Activated T-helper 1 cell treated with anti-CD3 and anti-CD28 coated beads, Interleukin-12 subunit alpha, Interleukin-12 subunit beta, Interleukin-2, Interleukin-4 antibody, amounts not matched to agents 30 ng/mL and 10 ng/mL and 1 ng/mL, durations not matched to agents 14 hours and 24 hours and 36 hours (primary cell): ENCODE measurements at regions not wholly inside any gene's neighbourhood (a gene's known extent, or its start where the extent isn't known, plus 50 kb on each side); places are given as distances from the start of the nearest gene placed in this dataset.
"Not testable (repeated sequence)": the region's sequence is repeated elsewhere in the genome, so short reads cannot be mapped to it uniquely, and the experiment has no call there.

Source experiments
- DNase-seq: peaks from one replicate; pipeline ENCODE4 v3.0.0; 2021; ENCODE audit warnings: low spot score
- H3K27ac Mint-ChIP-seq: one replicate; pipeline ENCODE4 v1.8.0; 2021; ENCODE audit warnings: mild to moderate bottlenecking, mixed read lengths
- H3K27me3 Mint-ChIP-seq: one replicate; pipeline ENCODE4 v1.8.0; 2022; ENCODE audit warnings: mild to moderate bottlenecking, moderate library complexity, mixed read lengths; ENCODE audit not compliant: insufficient read depth
- H3K36me3 Mint-ChIP-seq: one replicate; pipeline ENCODE4 v1.8.0; 2021; ENCODE audit warnings: low read depth, mixed read lengths
- H3K4me1 Mint-ChIP-seq: one replicate; pipeline ENCODE4 v1.8.0; 2021; ENCODE audit warnings: low read depth, mixed read lengths
- H3K4me3 Mint-ChIP-seq: one replicate; pipeline ENCODE4 v1.8.0; 2021; ENCODE audit warnings: mild to moderate bottlenecking, moderate library complexity, mixed read lengths
- H3K9me3 Mint-ChIP-seq: one replicate; pipeline ENCODE4 v1.8.0; 2021; ENCODE audit warnings: mixed read lengths
- intact Hi-C: fragments of 100-400 bp; cut with micrococcal nuclease; formaldehyde crosslinking; loops from one replicate; pipeline ENCODE4 v1.15.1; 2024

DNA sequence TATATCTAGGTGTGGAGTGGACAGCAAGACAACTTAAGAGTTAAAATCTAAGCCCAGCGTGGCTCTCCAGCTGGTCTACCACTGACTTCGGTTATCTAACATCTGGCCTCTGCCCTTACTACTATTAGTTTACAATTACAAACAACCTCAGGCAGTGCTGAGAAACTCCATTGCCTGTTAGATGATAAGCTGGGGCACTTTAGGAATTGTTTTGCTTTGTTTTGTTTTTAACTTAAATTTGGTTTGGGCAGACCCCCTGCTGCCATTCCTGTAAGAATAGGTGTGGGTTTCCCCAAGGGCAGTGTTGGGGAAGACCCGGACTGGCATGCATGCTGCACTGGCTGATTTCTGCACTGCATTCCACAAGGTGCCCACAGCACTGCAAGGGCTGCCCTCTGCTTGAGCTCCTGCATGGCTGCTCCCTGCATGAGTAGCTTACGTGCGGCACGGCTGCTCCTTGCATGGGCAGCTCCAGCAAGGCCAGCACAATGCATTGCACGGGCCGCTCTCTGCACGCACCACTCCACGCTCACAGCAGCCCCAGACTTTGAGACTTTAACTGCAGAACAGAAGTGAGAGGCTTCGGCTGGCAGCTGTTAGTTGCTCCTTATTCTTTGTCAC is 74.2 kb upstream of the SERTAD2 start:
- intact Hi-C loops: loop anchor here (1.0 kb wide), 3 partner anchors 9 to 82 kb away; no protein-coding TSS in a partner anchor
- H3K4me1 Mint-ChIP-seq: peaks cover 61% of the 10 kb centered on the region
- DNase-seq: no peak
- peaks cover 22% of the 10 kb centered on the region for H3K36me3 Mint-ChIP-seq
- no peaks in the 10 kb centered on the region for H3K9me3 Mint-ChIP-seq
- peak overlapping the region; percentile 29 for H3K4me3 Mint-ChIP-seq
- no peaks in the 10 kb centered on the region for H3K27me3 Mint-ChIP-seq
- H3K27ac Mint-ChIP-seq: peak overlapping the region; percentile 71

DNA sequence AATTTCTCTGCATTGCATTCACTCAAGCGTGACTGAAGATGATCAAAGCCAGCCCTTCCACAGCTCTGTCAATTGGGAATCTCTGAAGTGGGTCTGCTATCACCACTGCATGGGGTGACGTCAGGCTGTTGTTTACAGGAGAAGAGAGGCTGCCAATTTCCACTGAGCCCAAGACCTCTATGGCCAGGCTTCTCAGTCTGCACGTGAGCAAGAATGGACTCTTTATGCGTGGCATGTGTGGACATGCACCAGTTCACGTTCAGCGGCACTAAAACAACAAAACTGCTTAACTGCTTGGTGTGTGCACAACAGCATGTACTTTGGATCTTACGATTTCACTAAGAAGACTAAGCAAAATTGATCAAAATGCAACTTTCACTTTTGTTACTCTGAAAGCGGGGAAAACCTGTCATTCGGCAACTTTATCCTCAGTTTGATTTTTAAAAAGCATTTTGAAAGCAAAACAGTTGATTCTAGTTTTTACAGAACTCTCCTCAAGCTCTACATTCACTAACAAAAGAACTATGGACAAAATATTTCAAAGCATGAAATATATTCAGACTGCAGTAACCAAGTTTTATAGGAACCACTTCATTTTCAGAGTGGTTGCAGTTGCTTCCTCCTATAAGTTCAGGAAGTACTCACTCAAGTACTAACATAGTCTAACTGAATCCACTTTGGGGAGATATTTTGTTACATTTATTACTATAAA is 77.0 kb upstream of the SERTAD2 start:
- Mint-ChIP-seq H3K27me3 (no peaks in the 10 kb centered on the region), H3K36me3 (peaks cover 42% of the 10 kb centered on the region), H3K4me3 (peak overlapping the region; percentile 85), H3K9me3 (no peaks in the 10 kb centered on the region), H3K4me1 (peaks cover 77% of the 10 kb centered on the region), H3K27ac (peak overlapping the region; percentile 89)
- DNase-seq: peak; percentile 35
- intact Hi-C loops: loop anchor here (1.0 to 10.0 kb wide), 8 partner anchors 8 to 1146 kb away; partner anchors contain the start of genes MDH1, SLC1A4 and WDPCP

DNA sequence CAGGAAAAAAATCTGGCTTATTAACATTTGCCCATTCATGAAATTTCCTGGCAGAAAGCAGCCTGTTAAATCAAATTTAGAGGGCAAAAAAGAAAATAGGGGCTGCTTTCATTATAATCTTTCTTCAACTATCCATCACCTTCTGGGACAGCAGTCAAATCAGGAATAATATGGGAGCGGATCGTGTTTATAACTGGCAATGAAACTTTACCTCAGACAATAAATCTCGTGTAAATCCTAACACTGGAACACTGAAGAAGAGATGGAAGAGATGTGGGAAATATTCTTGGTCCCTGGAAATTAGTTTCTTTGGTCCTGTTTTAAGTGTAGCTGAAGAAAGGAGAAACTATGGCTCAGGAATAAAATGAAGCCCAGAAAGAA is 77.5 kb upstream of the SERTAD2 start:
- peak overlapping the region; percentile 89 for H3K27ac Mint-ChIP-seq
- no peak for DNase-seq
- intact Hi-C loops: loop anchor here (2.0 to 10.0 kb wide), 5 partner anchors 76 to 1146 kb away; partner anchors contain the start of genes MDH1, SLC1A4 and WDPCP
- H3K36me3 Mint-ChIP-seq: peaks cover 40% of the 10 kb centered on the region
- no peaks in the 10 kb centered on the region for H3K27me3 Mint-ChIP-seq
- H3K9me3 Mint-ChIP-seq: no peaks in the 10 kb centered on the region
- peak overlapping the region; percentile 85 for H3K4me3 Mint-ChIP-seq
- peaks cover 76% of the 10 kb centered on the region for H3K4me1 Mint-ChIP-seq

DNA sequence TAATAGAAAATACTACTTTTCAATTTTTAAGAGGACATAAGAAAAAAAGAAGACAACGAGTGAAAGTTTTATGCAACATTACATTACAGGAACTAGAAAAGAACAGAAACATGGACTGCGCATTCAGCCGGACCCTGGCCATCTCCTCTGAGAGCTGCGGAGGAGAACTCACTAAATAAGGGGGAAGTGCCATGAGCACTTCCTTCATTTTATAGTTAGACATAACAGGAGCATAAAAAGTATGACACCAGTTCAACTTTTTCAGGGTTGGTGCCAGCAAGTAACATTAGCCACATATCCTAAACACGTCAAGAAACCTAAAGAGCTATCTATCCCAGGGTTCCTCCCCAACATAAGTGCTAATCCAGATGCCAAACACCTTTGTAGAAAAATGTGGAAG is 78.0 kb upstream of the SERTAD2 start:
- no peak for DNase-seq
- H3K4me3 Mint-ChIP-seq: peak overlapping the region; percentile 85
- H3K27me3 Mint-ChIP-seq: no peaks in the 10 kb centered on the region
- H3K9me3 Mint-ChIP-seq: no peaks in the 10 kb centered on the region
- peak overlapping the region; percentile 89 for H3K27ac Mint-ChIP-seq
- H3K4me1 Mint-ChIP-seq: peaks cover 76% of the 10 kb centered on the region
- intact Hi-C loops: loop anchor here (2.0 to 10.0 kb wide), 5 partner anchors 75 to 1147 kb away; partner anchors contain the start of genes MDH1, SLC1A4 and WDPCP
- H3K36me3 Mint-ChIP-seq: peaks cover 36% of the 10 kb centered on the region

DNA sequence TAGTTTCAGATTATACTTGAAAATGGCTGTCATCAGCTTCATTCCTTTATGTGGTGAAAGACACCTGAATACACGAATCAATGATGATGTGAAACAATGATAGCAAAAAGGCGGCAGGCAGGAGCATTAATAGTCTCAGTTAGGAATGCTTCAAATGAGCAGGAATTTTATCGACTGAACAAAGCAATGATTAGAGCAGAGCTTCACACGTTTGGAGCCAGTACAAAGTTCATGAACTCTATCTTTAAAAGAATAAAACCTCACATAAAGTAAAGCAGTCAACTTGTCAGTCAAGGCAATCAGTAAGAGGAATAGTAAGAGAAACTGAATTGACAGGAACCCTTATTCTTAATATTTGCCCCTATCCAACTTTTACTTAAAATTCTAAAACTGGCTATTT is 78.4 kb upstream of the SERTAD2 start:
- H3K27ac Mint-ChIP-seq: no peak overlapping the region
- H3K27me3 Mint-ChIP-seq: no peaks in the 10 kb centered on the region
- intact Hi-C loops: loop anchor here (10.0 kb wide), 4 partner anchors 253 to 1147 kb away; partner anchors contain the start of genes MDH1, SLC1A4 and WDPCP

DNA sequence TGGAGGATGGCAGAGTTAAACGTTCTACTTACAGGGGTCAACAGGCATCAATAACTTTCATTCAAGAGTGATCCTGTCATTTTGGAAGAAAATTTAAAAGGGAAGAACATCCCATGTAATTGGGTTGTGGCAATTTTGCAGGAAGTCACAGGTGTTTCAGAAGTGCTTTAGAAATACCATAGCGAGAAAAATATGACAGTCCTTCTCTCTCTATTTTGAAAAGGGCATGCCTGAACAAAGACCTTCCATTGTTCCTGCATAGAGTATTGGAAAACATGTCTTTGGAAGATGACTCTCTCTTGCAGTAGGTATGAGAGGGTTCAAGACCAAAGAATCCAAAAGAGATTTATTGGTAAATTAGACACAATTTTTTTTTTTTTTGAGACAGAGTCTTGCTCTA is 81.8 kb upstream of the SERTAD2 start:
- H3K27me3 Mint-ChIP-seq: no peaks in the 10 kb centered on the region
- H3K4me3 Mint-ChIP-seq: no peak overlapping the region
- intact Hi-C loops: loop anchor here (10.0 kb wide), 4 partner anchors 249 to 1151 kb away; partner anchors contain the start of genes MDH1, SLC1A4 and WDPCP

More for the DNA sequence above, 78.4 kb upstream of the SERTAD2 start:
- no peak overlapping the region for H3K4me3 Mint-ChIP-seq
- H3K4me1 Mint-ChIP-seq: peaks cover 76% of the 10 kb centered on the region
- H3K36me3 Mint-ChIP-seq: peaks cover 35% of the 10 kb centered on the region
- no peaks in the 10 kb centered on the region for H3K9me3 Mint-ChIP-seq
- DNase-seq: no peak

DNA sequence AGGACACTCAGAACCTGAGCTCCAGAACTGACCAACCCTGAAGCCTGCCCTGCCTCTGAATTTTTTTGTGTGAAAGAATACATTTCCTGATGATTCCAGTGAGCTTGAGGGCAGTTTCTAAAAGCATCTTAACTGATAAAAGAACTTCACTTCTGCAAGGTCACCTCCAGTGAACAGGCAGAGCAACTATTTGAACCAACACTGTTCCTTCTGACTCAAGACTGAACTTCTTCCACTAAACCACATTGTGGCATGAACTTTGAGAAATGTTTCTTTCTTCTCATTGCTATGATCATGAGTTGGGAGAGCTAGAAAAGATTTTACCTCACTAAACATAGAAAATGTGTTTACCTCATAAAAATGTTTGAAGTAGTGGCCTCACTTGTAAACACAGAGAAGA is 83.8 kb upstream of the SERTAD2 start:
- Mint-ChIP-seq H3K4me3 (peak overlapping the region; percentile 46), H3K27ac (peak overlapping the region; percentile 91), H3K4me1 (peaks cover 54% of the 10 kb centered on the region), H3K36me3 (peaks cover 23% of the 10 kb centered on the region), H3K27me3 (no peaks in the 10 kb centered on the region), H3K9me3 (no peaks in the 10 kb centered on the region)
- intact Hi-C loops: loop anchor here (1.0 to 10.0 kb wide), 9 partner anchors 10 to 1153 kb away; partner anchors contain the start of genes MDH1, SLC1A4 and WDPCP
- no peak for DNase-seq

More for the DNA sequence above, 81.8 kb upstream of the SERTAD2 start:
- peaks cover 73% of the 10 kb centered on the region for H3K4me1 Mint-ChIP-seq
- peak overlapping the region; percentile 34 for H3K27ac Mint-ChIP-seq
- DNase-seq: no peak
- peaks cover 34% of the 10 kb centered on the region for H3K36me3 Mint-ChIP-seq
- no peaks in the 10 kb centered on the region for H3K9me3 Mint-ChIP-seq

- intact Hi-C loops: loop anchor here (1.0 to 10.0 kb wide), 8 partner anchors 8 to 1153 kb away; partner anchors contain the start of genes MDH1, SLC1A4 and WDPCP
- no peak for DNase-seq
- Mint-ChIP-seq H3K27ac (peak overlapping the region; percentile 91), H3K9me3 (no peaks in the 10 kb centered on the region), H3K4me1 (peaks cover 54% of the 10 kb centered on the region), H3K36me3 (peaks cover 23% of the 10 kb centered on the region), H3K4me3 (peak overlapping the region; percentile 46), H3K27me3 (no peaks in the 10 kb centered on the region)
Measured at GRCh38 chr2:64738026-64738425, 84.3 kb upstream of the SERTAD2 start.

- no peak overlapping the region for H3K27ac Mint-ChIP-seq
- H3K36me3 Mint-ChIP-seq: peaks cover 3% of the 10 kb centered on the region
- intact Hi-C loops: no loop called here
- no peak overlapping the region for H3K4me3 Mint-ChIP-seq
- peaks cover 24% of the 10 kb centered on the region for H3K4me1 Mint-ChIP-seq
- no peaks in the 10 kb centered on the region for H3K27me3 Mint-ChIP-seq
- no peak for DNase-seq
- H3K9me3 Mint-ChIP-seq: no peaks in the 10 kb centered on the region
Measured at GRCh38 chr2:64742678-64743077, 89.0 kb upstream of the SERTAD2 start.

- Mint-ChIP-seq H3K27me3 (no peaks in the 10 kb centered on the region), H3K4me3 (no peak overlapping the region), H3K36me3 (peaks cover 3% of the 10 kb centered on the region), H3K4me1 (peaks cover 19% of the 10 kb centered on the region), H3K27ac (no peak overlapping the region), H3K9me3 (no peaks in the 10 kb centered on the region)
- DNase-seq: no peak
- intact Hi-C loops: no loop called here
Measured at GRCh38 chr2:64743739-64744330, 90.1 kb upstream of the SERTAD2 start.

DNA sequence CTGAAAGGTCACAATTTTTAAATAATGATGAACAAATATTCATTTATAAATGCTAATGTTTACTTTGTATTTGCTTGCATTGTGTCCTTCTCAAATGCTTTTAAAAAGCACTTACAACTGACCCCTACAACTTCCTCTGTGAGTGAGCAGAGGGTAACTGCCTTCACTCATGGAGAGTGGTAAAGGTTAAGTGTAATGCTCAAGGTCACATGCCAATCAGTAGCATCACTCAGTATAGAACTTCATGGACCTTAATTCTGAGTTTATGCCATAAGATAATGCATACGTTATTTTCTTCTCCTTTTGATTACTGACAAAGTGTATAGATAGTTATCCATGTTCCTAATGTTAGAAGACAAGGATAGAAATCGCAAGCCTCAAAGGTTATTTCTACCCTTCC is 91.8 kb upstream of the SERTAD2 start:
- Mint-ChIP-seq H3K27me3 (no peaks in the 10 kb centered on the region), H3K36me3 (no peaks in the 10 kb centered on the region), H3K4me1 (peaks cover 25% of the 10 kb centered on the region), H3K4me3 (no peak overlapping the region), H3K27ac (no peak overlapping the region), H3K9me3 (no peaks in the 10 kb centered on the region)
- intact Hi-C loops: no loop called here
- no peak for DNase-seq

DNA sequence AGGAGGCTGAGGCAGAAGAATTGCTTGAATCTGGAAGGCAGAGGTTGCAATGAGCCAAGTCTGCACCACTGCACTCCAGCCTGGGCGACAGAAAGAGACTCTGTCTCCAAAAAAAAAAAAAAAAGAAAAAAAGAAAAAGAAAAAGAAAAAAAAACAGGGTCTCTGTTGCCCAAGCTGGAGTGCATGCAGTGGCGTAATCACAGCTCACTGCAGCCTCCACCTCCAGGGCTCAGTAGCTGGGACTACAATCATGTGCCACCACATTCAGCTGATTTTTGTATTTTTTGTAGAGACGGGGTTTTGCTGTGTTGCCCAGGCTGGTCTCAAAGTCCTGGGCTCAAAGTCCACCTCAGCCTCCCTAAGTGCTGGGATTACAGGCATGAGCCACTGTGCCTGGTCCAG is 94.0 kb upstream of the SERTAD2 start:
- not testable (repeated sequence) for H3K9me3 Mint-ChIP-seq
- H3K4me1 Mint-ChIP-seq: peaks cover 35% of the 10 kb centered on the region

More for the DNA sequence above, 94.0 kb upstream of the SERTAD2 start:
- H3K36me3 Mint-ChIP-seq, H3K4me3 Mint-ChIP-seq, DNase-seq, H3K27ac Mint-ChIP-seq, H3K27me3 Mint-ChIP-seq: not testable (repeated sequence)
- intact Hi-C loops: loop anchor here (1.0 kb wide), 2 partner anchors 9 to 49 kb away; no protein-coding TSS in a partner anchor
